ENCODE measurements at regions not wholly inside any gene's neighbourhood (a gene's known extent, or its start where the extent isn't known, plus 50 kb on each side); places are given as distances from the start of the nearest gene placed in this dataset.

GRCh38 chr17:34776456-34777443 is 184.5 kb downstream of the CCT6B start:
- no peak for DNase-seq (ENCODE audit: low read depth in 2 of 2)

GRCh38 chr17:34773036-34773435 is 188.2 kb downstream of the CCT6B start:
- DNase-seq (ENCODE audit: low read depth in 2 of 2), result no peak

- no peak for DNase-seq (ENCODE audit: low read depth in 2 of 2)
Observed at GRCh38 chr17:34771891-34772290, 189.4 kb downstream of the CCT6B start.

- DNase-seq (ENCODE audit: low read depth in 2 of 2), result no peak
Observed at GRCh38 chr17:34770586-34770985, 190.7 kb downstream of the CCT6B start.

GRCh38 chr17:34769899-34770298 is 190.5 kb downstream of the TMEM132E start:
- DNase-seq (ENCODE audit: low read depth in 2 of 2), result no peak

GRCh38 chr17:34769049-34769448 is 189.7 kb downstream of the TMEM132E start:
- no peak for DNase-seq (ENCODE audit: low read depth in 2 of 2)

GRCh38 chr17:34765291-34765690 is 185.9 kb downstream of the TMEM132E start:
- DNase-seq (ENCODE audit: low read depth in 2 of 2), result no peak

- DNase-seq (ENCODE audit: low read depth in 2 of 2), result no peak
Observed at GRCh38 chr17:34764716-34765115, 185.3 kb downstream of the TMEM132E start.

- DNase-seq (ENCODE audit: low read depth in 2 of 2), result no peak
Observed at GRCh38 chr17:34763728-34764665, 184.6 kb downstream of the TMEM132E start.

GRCh38 chr17:34762078-34762477 is 182.7 kb downstream of the TMEM132E start:
- DNase-seq (ENCODE audit: low read depth in 2 of 2), result no peak

- no peak for DNase-seq (ENCODE audit: low read depth in 2 of 2)
Observed at GRCh38 chr17:34761646-34762045, 182.3 kb downstream of the TMEM132E start.

- DNase-seq (ENCODE audit: low read depth in 2 of 2), result no peak
Observed at GRCh38 chr17:34760931-34761495, 181.6 kb downstream of the TMEM132E start.

GRCh38 chr17:34758718-34759117 is 179.3 kb downstream of the TMEM132E start:
- no peak for DNase-seq (ENCODE audit: low read depth in 2 of 2)

- no peak for DNase-seq (ENCODE audit: low read depth in 2 of 2)
Observed at GRCh38 chr17:34758316-34758715, 178.9 kb downstream of the TMEM132E start.

GRCh38 chr17:34757611-34758010 is 178.2 kb downstream of the TMEM132E start:
- no peak for DNase-seq (ENCODE audit: low read depth in 2 of 2)

GRCh38 chr17:34757106-34757505 is 177.7 kb downstream of the TMEM132E start:
- DNase-seq (ENCODE audit: low read depth in 2 of 2), result no peak

GRCh38 chr17:34756637-34757021 is 177.2 kb downstream of the TMEM132E start:
- no peak for DNase-seq (ENCODE audit: low read depth in 2 of 2)

GRCh38 chr17:34755981-34756636 is 176.7 kb downstream of the TMEM132E start:
- DNase-seq (ENCODE audit: low read depth in 2 of 2), result no peak

- no peak for DNase-seq (ENCODE audit: low read depth in 2 of 2)
Observed at GRCh38 chr17:34755371-34755770, 176.0 kb downstream of the TMEM132E start.

GRCh38 chr17:34750004-34750403 is 170.6 kb downstream of the TMEM132E start:
- no peak for DNase-seq (ENCODE audit: low read depth in 2 of 2)

GRCh38 chr17:34741967-34742366 is 162.6 kb downstream of the TMEM132E start:
- no peak for DNase-seq (ENCODE audit: low read depth in 2 of 2)

Measured in stimulated activated CD8-positive, alpha-beta memory T cell treated with anti-CD3 and anti-CD28 coated beads, Interleukin-15, amount 100 ng/mL, for 48 hours (primary cell).